ENCODE measurements at regions not wholly inside any gene's neighbourhood (a gene's known extent, or its start where the extent isn't known, plus 50 kb on each side); places are given as distances from the start of the nearest gene placed in this dataset.

DNA sequence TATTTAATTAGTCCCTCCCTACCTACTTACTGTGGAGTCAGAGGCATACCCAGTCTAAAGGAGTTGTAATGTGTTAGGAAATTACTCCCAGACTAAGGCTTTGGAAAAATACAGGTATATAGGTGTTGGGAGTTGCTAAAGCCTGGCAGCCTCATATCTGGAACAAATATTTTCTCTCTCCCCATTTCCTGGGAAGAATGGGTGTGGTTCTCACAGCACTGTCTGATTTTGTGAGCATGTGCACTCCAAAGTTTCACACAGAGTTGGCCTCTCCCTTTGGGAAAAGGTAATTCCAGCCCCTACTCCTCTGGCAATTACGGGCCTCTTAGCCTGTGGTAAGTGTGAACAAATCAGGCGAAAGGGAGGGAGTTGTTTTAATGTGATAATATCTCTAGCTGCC lies 187.0 kb downstream of the MID1IP1 start:
- Histone ChIP-seq H3K27ac (no peak overlapping the region), H3K9me3 (no peaks in the 10 kb centered on the region), H3K27me3 (peaks cover 0 to 6% (median 0%) of the 10 kb centered on the region in 7 donors), H3K4me3 (no peak overlapping the region), H3K4me1 (peaks cover 0 to 6% (median 0%) of the 10 kb centered on the region in 9 donors), H3K36me3 (no peaks in the 10 kb centered on the region)
- no peak for TF ChIP-seq CTCF (IDR thresholded peaks at IDR 0.05)
- WGBS, 2 donors = 82 to 96% methylated on average over 2 of the region's 2 CpGs
- DNase-seq = no peak
- intact Hi-C loops (cut with DNase I) = loop anchor here in 8 of 10 donors (5.0 to 10.0 kb wide), 6 partner anchors 144 to 224 kb away; partner anchors contain the start of gene MID1IP1 (in 6 of the 8)
- no peak for ATAC-seq

DNA sequence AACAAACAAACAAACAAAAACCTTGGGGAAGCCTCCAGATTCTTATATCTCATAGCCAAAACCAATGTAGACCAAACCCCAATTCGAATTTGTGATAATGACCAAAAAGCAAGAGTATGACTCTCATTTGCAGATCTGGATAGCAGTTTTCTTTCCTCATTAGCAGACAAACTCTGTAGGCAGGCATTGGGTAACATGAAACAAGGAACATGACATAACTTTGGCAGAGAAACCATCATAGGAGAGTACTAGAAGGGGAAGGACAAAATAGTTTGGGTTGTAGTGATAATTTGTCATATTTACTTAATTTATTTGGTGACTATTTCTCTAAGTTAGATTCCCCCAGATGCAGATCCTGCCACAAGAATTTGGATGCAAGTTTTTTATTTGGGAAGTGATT lies 187.8 kb downstream of the MID1IP1 start:
- no peaks in the 10 kb centered on the region for H3K36me3 ChIP-seq
- WGBS, 2 donors = 52 to 86% methylated on average over 1 of the region's 1 CpG
- no peak for DNase-seq
- H3K4me1 ChIP-seq = peaks cover 0 to 6% (median 0%) of the 10 kb centered on the region in 9 donors
- H3K27ac ChIP-seq = no peak overlapping the region
- TF ChIP-seq CTCF (IDR thresholded peaks at IDR 0.05) = no peak
- ATAC-seq = no peak
- peaks cover 0 to 6% (median 0%) of the 10 kb centered on the region in 7 donors for H3K27me3 ChIP-seq
- no peak overlapping the region for H3K4me3 ChIP-seq
- intact Hi-C loops (cut with DNase I) = loop anchor here in 8 of 10 donors (5.0 to 10.0 kb wide), 6 partner anchors 143 to 224 kb away; partner anchors contain the start of gene MID1IP1 (in 6 of the 8)
- H3K9me3 ChIP-seq = no peaks in the 10 kb centered on the region

GRCh38 chrX:38991656-38992440 lies 190.6 kb downstream of the MID1IP1 start:
- intact Hi-C loops (cut with DNase I) = no loop called here
- peaks cover 0 to 9% (median 0%) of the 10 kb centered on the region in 7 donors for H3K27me3 ChIP-seq
- no peak overlapping the region for H3K4me3 ChIP-seq
- 78 to 90% methylated on average over 3 of the region's 3 CpGs for WGBS, 2 donors
- no peak for TF ChIP-seq CTCF (IDR thresholded peaks at IDR 0.05)
- no peak for DNase-seq
- no peaks in the 10 kb centered on the region for H3K4me1 ChIP-seq
- no peak for ATAC-seq
- H3K36me3 ChIP-seq = no peaks in the 10 kb centered on the region
- no peaks in the 10 kb centered on the region for H3K9me3 ChIP-seq
- no peak overlapping the region for H3K27ac ChIP-seq

DNA sequence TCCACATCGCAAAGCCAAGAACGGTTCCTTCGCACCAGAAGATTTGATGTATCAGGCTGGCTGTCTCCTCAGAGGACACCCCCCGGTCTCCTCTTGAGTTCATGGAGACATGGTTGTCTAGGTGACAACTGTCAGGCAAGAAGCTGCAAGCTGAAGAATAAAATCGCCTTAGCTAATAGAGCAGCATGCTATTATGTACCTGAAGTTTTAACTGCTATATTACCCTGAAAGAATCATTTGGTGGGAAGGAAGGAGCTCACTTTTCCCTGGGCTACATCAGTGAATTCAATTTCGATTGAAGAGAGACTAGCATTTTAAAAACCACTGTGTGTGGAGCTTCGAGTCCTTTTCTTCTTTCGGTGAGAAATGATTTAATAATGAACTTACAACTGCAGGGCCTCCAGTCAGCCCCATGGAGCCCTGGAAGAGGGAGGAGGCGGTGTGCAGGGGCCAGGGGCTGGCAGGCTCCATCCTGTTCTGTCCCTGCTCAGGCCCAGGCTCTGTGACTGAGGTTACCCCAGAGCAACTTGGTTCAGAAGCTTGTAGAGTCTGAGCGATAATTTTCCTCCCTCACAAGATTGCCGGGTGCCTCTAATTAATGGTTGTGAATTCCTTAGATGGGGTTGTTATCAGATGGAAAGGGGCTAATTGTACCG lies 191.3 kb downstream of the MID1IP1 start:
- Histone ChIP-seq H3K27me3 (peaks cover 0 to 9% (median 0%) of the 10 kb centered on the region in 7 donors), H3K4me3 (no peak overlapping the region), H3K4me1 (no peaks in the 10 kb centered on the region), H3K9me3 (no peaks in the 10 kb centered on the region), H3K27ac (no peak overlapping the region), H3K36me3 (no peaks in the 10 kb centered on the region)
- intact Hi-C loops (cut with DNase I) = no loop called here
- TF ChIP-seq CTCF (IDR thresholded peaks at IDR 0.05) = no peak
- DNase-seq (no peak), ATAC-seq (no peak)
- 82 to 86% methylated on average over 12 of the region's 12 CpGs for WGBS, 2 donors

Data from heart right ventricle (tissue), 16 donors.